Umbilical cord (tissue), 1 donor: ENCODE measurements at regions not wholly inside any gene's neighbourhood (a gene's known extent, or its start where the extent isn't known, plus 50 kb on each side); places are given as distances from the start of the nearest gene placed in this dataset.
"Not testable (repeated sequence)": the region's sequence is repeated elsewhere in the genome, so short reads cannot be mapped to it uniquely, and the experiment has no call there.

Source experiments
- DNase-seq: peaks from one replicate; pipeline ENCODE4 v3.0.0-alpha.2; 2015; ENCODE audit warnings: low spot score

GRCh38 chr12:38384816-38385378 is 68.3 kb downstream of the ALG10B start:
- no peak for DNase-seq

- no peak for DNase-seq
Measured at GRCh38 chr12:38385486-38385885, 68.9 kb downstream of the ALG10B start.

- DNase-seq: no peak
Measured at GRCh38 chr12:38386205-38386985, 69.8 kb downstream of the ALG10B start.

DNA sequence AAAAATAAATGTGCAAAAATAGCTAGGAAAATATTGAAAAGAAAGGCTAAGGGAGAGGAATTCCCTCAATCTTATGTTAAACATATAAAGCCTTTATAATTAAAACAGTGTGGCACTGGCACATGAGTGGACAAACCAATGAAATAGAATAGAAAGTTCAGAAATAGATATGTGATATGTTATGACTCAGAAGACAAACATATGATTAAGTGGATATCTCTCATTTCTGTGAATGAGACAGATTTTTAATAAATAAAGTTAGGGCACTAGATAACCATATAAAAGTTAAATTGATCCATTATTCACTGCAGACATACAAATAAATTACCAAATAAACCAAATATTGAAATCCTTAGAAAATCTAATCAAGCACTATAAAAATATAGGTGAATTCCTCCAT is 73.0 kb downstream of the ALG10B start:
- DNase-seq: no peak

DNA sequence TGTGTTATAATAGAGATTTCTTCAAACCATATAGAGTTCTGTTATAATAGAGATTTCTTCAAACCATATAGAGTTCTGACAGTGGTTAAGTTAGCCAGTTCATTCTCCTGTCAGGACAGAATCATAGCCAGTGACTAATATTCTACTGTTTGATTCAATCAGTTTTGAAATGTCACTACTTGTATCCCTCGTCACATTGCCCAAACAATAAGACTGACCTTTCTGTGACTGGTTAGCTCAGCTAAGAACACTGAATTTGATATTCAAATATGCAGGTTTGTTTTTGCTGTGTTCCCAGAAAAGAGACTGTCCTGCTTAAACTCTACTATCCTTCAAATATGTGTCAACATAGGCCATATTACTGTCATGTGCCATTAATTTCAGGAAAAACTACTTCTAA is 74.4 kb downstream of the ALG10B start:
- DNase-seq: no peak

GRCh38 chr12:38392554-38393144 is 76.1 kb downstream of the ALG10B start:
- no peak for DNase-seq

DNA sequence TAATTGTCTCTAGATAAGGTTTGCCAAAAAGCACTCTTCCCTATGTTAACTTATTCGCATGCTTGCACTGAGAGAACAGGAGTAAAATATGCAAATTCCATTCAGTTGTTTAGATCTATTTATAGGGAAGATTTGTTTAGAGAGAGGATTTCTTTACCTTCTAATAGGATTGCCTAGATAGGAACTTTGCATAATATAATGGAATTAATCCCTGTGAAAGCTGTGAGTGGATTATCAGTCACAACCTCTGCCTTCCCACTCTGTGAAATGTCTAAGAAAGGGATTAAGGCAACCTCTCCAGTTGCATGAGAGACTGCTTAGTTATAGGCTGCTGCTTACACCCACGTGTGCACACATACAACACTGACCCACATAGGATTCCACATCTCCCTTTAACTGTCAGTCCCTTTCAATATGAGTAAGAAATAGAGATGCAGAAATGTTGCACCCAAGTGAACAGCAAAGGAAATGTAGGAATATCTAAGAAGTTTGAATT is 83.2 kb downstream of the ALG10B start:
- DNase-seq: no peak

DNA sequence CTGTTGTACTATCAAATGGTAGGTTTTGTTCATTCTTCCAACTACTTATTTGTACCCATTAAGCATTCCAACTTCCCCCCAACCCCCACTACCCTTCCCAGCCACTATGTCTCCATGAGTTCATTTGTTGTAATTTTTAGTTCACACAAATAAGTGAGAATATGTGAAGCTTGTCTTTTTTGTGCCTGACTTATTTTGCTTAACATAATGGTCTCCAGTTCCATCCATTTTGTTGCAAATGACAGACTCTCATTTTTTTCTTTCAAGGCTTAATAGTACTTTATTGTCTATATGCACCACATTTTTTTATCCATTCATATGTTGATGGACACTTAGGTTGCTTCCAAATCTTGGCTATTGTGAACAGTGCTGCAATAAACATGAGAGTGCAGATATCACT is 86.2 kb downstream of the ALG10B start:
- no peak for DNase-seq

DNA sequence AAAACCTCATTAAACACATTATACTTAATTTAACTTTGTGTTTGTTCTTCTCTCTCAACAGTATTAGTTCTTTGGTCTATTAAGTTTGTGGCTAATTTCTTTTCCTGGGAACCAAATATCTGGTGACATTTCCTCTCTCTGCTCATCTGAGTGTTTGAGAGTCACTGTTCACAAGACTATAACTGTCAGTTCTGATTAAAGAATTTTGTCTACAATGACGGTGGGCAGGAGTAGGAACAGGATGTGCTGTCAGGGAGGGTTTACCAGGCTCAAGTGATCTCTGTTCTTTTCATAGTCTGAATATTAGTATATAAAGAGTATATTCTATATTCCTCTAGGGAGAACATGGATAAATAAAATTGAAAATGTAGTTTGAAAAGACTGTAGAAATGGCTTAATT is 92.9 kb downstream of the ALG10B start:
- no peak for DNase-seq

- no peak for DNase-seq
Measured at GRCh38 chr12:38411426-38411825, 94.9 kb downstream of the ALG10B start.

- no peak for DNase-seq
Measured at GRCh38 chr12:38411946-38412345, 95.4 kb downstream of the ALG10B start.

- DNase-seq: no peak
Measured at GRCh38 chr12:38417101-38417500, 100.5 kb downstream of the ALG10B start.

DNA sequence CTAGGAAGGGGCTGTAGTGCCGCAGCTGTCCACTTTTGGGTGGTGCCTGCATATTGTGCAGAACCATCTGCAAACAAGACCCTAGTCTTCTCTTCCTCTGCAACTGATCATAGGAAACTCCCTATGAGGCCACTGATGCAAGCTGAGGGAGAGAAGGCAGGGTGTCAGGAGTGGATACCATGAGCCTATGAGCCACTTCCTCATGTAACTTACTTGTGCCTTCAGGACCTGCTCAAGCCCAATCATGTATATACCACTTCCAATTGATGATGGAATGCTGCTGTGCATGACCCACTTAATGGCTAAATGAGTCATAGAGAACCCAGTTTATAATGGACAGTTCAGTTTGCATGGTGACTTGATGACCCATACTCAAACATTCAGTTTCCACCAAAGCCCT is 107.9 kb downstream of the ALG10B start:
- DNase-seq: no peak

DNA sequence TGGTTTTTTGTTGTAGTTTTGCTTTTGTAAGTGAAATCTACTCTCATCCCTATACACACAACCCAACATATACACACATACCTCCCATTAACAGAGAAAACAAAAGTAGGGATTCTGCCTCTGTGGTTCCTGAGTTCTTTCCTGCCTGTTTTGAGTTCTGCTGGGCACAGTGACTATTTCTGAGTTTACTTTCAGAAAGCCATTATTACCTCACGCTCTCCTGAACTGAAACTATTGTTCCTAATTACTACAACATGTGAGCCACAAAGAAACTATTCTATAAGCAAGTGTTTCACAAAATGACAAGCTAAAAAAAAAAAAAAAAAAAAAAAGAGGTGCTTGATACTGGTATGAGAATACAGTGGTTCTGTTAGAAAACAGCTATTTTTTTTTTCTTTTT is 110.9 kb downstream of the ALG10B start:
- DNase-seq: no peak

- no peak for DNase-seq
Measured at GRCh38 chr12:38431921-38432320, 115.3 kb downstream of the ALG10B start.

GRCh38 chr12:38441871-38442281 is 125.3 kb downstream of the ALG10B start:
- not testable (repeated sequence) for DNase-seq

DNA sequence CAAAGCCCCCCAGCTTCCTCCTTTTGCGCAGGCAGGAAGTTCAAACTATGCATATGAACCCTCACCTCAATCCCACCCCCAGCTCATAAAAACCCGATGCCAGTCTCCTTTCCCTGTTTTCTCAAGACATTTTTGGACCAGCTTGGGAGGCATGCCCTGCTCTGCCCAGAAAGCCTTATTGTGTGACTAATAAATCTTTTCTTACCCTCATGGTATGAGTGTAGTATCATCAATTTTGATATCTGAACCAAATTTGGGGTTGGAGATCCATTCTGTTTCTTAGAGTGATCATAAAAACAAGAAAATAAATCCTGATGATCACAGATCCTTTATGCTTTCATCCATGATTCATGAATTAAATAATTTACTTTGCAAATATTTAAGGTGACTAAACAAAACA is 128.5 kb downstream of the ALG10B start:
- no peak for DNase-seq

DNA sequence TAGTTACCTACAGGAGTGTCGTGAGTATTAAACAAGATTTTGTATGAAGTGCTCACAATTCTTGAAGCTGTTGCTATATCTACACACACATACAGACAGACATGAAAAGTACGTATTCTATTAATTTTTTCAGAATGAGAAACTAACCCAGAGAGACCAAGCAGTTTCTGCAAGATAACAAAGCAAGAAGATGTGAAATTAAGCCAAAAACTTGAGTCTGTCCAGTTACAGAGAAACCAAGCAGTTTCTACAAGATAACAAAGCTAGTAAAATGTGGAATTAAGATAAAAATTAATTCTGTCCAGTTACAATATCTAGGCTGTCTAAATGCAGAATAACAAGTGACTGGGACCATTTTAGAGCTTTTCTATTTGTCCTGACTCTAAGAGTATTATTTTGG is 132.4 kb downstream of the ALG10B start:
- no peak for DNase-seq

- no peak for DNase-seq
Measured at GRCh38 chr12:38456537-38457120, 140.1 kb downstream of the ALG10B start.

DNA sequence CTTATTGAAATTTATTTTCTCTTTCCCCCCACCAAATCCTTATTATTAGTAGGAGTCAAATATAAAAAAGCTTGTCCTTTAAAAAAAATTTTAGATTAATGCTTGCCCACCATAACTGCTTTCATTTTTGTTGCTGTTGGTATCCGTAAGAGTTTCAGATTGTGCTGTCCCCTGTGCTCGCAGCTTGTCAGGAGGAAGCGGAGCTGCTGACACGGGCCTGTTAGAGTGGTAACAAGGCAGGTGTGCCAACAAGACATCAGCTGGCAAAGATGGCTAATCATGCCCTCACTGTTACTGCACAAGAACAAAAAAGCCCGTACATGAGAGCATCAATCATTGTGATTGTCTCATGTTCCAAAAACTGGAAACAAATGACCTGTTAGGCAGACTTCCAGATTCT is 148.4 kb downstream of the ALG10B start:
- no peak for DNase-seq

DNA sequence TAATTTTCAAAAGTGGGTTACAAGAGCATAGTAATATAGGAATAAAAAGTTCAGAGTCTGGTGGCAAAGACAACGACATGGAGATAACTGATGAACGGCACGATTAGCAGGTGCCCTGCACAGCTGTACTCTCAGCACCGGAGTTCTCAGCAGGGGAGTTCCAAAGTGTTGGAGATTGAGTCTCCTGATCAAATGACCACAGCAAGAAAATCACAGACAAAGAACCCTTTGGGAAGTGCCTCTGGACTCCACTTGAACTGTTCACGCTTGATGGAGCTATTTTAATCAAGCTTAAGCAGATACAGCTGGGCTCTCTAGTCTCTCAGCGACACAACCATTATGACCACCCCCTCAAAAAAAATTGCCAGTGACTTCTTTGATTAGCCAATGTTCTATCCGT is 153.1 kb downstream of the ALG10B start:
- DNase-seq: no peak

- DNase-seq: no peak
Measured at GRCh38 chr12:38477340-38478090, 160.9 kb downstream of the ALG10B start.
